Tibial nerve (tissue), 4 donors: ENCODE measurements at regions not wholly inside any gene's neighbourhood (a gene's known extent, or its start where the extent isn't known, plus 50 kb on each side); places are given as distances from the start of the nearest gene placed in this dataset.

Source experiments
- DNase-seq, 2 donors: peaks; one replicate each; pipeline ENCODE4 v3.0.0-alpha.2; 2019; ENCODE audit warnings: low spot score in 2 of 2
- H3K27ac ChIP-seq, 4 donors: fragments of 200-600 bp; sonication (generic) in 3 of 4; one replicate each; pipeline ENCODE4 v1.5.1; 2017 to 2019; ENCODE audit warnings: mild to moderate bottlenecking in 1 of 4
- H3K27me3 ChIP-seq, 2 donors: fragments of 200-600 bp; sonication (generic) in 1 of 2; one replicate each; pipeline versions ENCODE4 v1.5.1 to v1.6.0; 2017 to 2019
- H3K36me3 ChIP-seq, 3 donors: fragments of 200-600 bp; sonication (generic); one replicate each; pipeline ENCODE4 v1.5.1; 2018 to 2019
- H3K4me1 ChIP-seq, 4 donors: fragments of 200-600 bp; sonication (generic) in 3 of 4; one replicate each; pipeline ENCODE4 v1.5.1; 2017 to 2019
- H3K4me3 ChIP-seq, 4 donors: fragments of 200-600 bp; sonication (generic) in 3 of 4; one replicate each; pipeline ENCODE4 v1.5.1; 2017 to 2019; ENCODE audit warnings: mild to moderate bottlenecking in 1 of 4, moderate library complexity in 1 of 4
- H3K9me3 ChIP-seq, 4 donors: fragments of 200-600 bp; sonication (generic) in 3 of 4; one replicate each; pipeline ENCODE4 v1.5.1; 2017 to 2019
- CTCF ChIP-seq, 5 experiments: fragments of 200-600 bp in 3 of 5; fragments of 450-650 bp in 2 of 5; sonication (generic) in 3 of 5; IDR thresholded peaks; one replicate each; pipeline ENCODE4 v1.5.1; 2016 to 2019; ENCODE audit warnings: antibody characterized with exemption in 5 of 5, mild to moderate bottlenecking in 3 of 5, moderate library complexity in 2 of 5
- EP300 ChIP-seq, 2 donors: sonication (generic); formaldehyde crosslinking; IDR thresholded peaks; one replicate each; pipeline ENCODE4 v1.6.1; 2017; ENCODE audit warnings: antibody characterized with exemption in 2 of 2, mild to moderate bottlenecking in 1 of 2
- POLR2A ChIP-seq, 2 donors: fragments of 450-650 bp; IDR thresholded peaks; one replicate each; pipeline ENCODE4 v1.6.1; 2017; ENCODE audit warnings: antibody characterized with exemption in 2 of 2, mild to moderate bottlenecking in 2 of 2, moderate library complexity in 2 of 2
- WGBS, 2 donors: methylation state at CpG; one replicate each; pipeline ENCODE4 v1.1.5; 2018; 5-methylcytosine and 5-hydroxymethylcytosine counted together

DNA sequence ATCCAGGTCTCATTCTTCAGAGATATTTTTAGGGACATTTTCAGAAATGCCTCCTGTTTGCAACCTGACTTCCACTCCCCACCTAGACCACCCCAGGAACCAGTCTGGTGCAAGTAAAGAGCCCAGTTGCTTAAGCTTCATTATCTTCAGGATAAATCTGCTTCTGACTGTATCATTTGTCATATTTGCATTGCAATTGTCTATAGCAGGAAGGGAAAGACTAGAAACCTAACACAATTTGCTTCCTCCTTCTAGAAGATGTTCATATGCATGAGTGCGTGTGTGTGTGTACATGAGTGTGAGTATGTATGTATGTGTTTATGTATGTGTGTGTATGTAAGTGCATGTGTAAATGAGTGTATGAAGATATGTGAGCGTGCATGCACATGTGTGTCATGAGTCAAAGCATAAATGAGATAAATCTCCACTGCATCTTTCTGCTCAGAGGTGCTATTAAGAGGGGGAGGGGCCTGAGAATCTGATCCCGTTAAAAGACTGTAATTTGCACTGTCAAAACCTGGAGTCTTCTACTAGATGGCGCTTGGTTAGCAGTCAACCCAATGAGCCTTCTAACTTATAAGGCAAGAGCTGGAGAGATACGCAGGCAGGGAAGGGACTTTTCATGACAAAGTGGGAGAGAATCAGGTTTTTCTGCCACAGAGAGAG is 178.8 kb upstream of the KL start:
- no peak for DNase-seq
- no peaks in the 10 kb centered on the region for H3K27me3 ChIP-seq
- WGBS, 2 donors = 78 to 81% methylated on average over 5 of the region's 5 CpGs

DNA sequence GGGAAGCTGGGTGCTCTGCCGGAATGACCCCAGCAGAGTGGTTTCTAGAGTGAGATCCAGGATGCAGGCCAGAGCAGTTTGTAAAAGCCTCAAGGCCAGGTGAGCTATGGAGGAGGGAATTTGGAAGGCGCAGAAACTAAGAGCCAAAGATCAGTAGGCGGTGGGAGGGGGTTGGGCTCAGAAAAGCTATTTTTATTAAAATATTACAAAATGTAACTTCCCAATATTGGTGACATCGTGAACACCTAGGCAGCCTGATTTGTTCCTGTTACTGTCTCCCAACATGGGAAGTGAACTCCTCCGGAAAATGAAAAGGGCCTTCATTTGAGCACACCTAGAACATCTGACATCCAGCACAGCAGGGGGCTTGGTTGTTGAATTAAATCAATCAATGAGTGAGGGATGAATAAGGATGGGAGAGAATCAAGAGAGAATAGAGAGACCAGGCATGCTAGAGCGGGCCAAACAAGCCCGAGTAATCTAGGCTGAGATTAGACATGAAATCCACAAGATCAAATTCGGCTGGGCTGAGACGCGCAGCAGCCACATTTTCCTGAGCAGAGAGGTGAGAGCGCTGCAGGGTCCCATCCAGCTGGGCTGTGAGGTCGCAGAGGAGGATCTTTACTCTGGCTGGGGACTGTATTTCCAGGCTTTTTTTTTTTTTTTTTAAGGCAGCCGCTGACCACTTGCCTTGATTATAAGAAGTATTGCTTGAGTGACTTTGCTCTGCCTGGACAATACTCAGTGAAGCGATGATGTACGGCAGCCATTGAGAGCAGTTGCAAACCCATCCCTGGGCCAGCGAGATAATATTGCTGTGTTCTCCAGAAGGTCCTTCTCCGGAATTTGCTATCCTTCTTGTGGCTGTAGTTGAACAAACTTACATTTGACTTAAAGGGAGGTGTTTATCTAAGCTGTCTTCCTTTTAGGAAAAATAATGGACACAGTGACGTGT is 178.0 kb upstream of the KL start:
- DNase-seq = no peak
- 86 to 91% methylated on average over 18 of the region's 18 CpGs for WGBS, 2 donors
- Histone ChIP-seq H3K4me3 (no peak overlapping the region), H3K4me1 (no peaks in the 10 kb centered on the region), H3K9me3 (peaks cover 0 to 18% (median 0%) of the 10 kb centered on the region in 4 donors), H3K36me3 (no peaks in the 10 kb centered on the region), H3K27ac (no peak overlapping the region), H3K27me3 (no peaks in the 10 kb centered on the region)
- TF ChIP-seq CTCF (IDR thresholded peaks at IDR 0.05) (no peak), EP300 (IDR thresholded peaks at IDR 0.05) (no peak), POLR2A (IDR thresholded peaks at IDR 0.05) (no peak)

More for the DNA sequence above, 178.8 kb upstream of the KL start:
- no peak overlapping the region for H3K27ac ChIP-seq
- H3K36me3 ChIP-seq = no peaks in the 10 kb centered on the region
- TF ChIP-seq CTCF (IDR thresholded peaks at IDR 0.05) = no peak
- no peak for TF ChIP-seq EP300 (IDR thresholded peaks at IDR 0.05)
- no peak for TF ChIP-seq POLR2A (IDR thresholded peaks at IDR 0.05)
- H3K9me3 ChIP-seq = peaks cover 0 to 23% (median 0%) of the 10 kb centered on the region in 4 donors
- H3K4me1 ChIP-seq = no peaks in the 10 kb centered on the region
- H3K4me3 ChIP-seq = no peak overlapping the region

GRCh38 chr13:32838945-32839344 is 177.3 kb upstream of the KL start:
- TF ChIP-seq EP300 (IDR thresholded peaks at IDR 0.05) (no peak), POLR2A (IDR thresholded peaks at IDR 0.05) (no peak), CTCF (IDR thresholded peaks at IDR 0.05) (no peak)
- Histone ChIP-seq H3K36me3 (no peaks in the 10 kb centered on the region), H3K4me3 (no peak overlapping the region), H3K27me3 (no peaks in the 10 kb centered on the region), H3K4me1 (no peaks in the 10 kb centered on the region), H3K9me3 (peaks cover 0 to 11% (median 0%) of the 10 kb centered on the region in 4 donors), H3K27ac (no peak overlapping the region)
- no peak for DNase-seq
- WGBS, 2 donors = 59 to 71% methylated on average over 3 of the region's 3 CpGs

- Histone ChIP-seq H3K4me1 (no peaks in the 10 kb centered on the region), H3K9me3 (peaks cover 0 to under 1% (median 0%) of the 10 kb centered on the region in 4 donors), H3K27me3 (no peaks in the 10 kb centered on the region), H3K27ac (no peak overlapping the region), H3K4me3 (no peak overlapping the region), H3K36me3 (no peaks in the 10 kb centered on the region)
- no peak for DNase-seq
- 83 to 90% methylated on average over 5 of the region's 5 CpGs for WGBS, 2 donors
- TF ChIP-seq EP300 (IDR thresholded peaks at IDR 0.05) = no peak
- no peak for TF ChIP-seq CTCF (IDR thresholded peaks at IDR 0.05)
- TF ChIP-seq POLR2A (IDR thresholded peaks at IDR 0.05) = no peak
Observed at GRCh38 chr13:32840113-32840512, 176.1 kb upstream of the KL start.
